ENCODE measurements at regions not wholly inside any gene's neighbourhood (a gene's known extent, or its start where the extent isn't known, plus 50 kb on each side); places are given as distances from the start of the nearest gene placed in this dataset.
"Not testable (repeated sequence)": the region's sequence is repeated elsewhere in the genome, so short reads cannot be mapped to it uniquely, and the experiment has no call there.

GRCh38 chr4:77505275-77505957, 100.2 kb upstream of the CXCL13 start (continued):
- TF ChIP-seq GATA2 (CRISPR knock-in tag; IDR thresholded peaks at IDR 0.05) (no peak), POLR2AphosphoS5 (IDR thresholded peaks at IDR 0.05; ENCODE audit: low read depth, low read length) (no peak), RFX5 (IDR thresholded peaks at IDR 0.05; ENCODE audit: low read length) (no peak)

DNA sequence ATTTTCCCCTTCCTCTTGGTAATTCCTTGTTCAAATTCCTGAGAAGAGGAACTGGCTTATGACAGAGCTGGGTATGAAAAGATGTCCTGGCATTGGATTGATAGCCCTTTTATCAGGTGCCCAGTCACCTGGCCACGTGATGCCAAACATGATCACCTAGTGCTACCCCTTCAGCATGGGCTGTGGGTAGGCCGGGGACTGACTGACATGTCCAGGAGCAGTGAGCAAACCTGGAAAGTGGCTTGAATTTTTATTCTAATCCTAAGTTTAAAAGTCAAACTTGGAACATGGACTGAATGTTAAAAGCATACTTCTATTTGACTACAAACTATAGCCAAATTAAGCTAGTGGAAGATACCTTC, 99.7 kb upstream of the CXCL13 start:
- Histone ChIP-seq H3K36me3 (replicated peaks in 1 of 2; ENCODE audit: control insufficient read depth in 1 of 2, insufficient read depth in 2 of 2, low read length in 1 of 2) (no peaks in the 10 kb centered on the region), H3K9me2 (no peaks in the 10 kb centered on the region), H3K4me3 (ENCODE audit: low read depth in 2 of 2, low read length in 1 of 2) (no peak overlapping the region), H3K9me3 (no peaks in the 10 kb centered on the region), H3F3A (replicated peaks; ENCODE audit: insufficient read depth) (no peaks in the 10 kb centered on the region), H4K20me1 (ENCODE audit: insufficient read depth) (no peaks in the 10 kb centered on the region), H2AFZ (ENCODE audit: low read depth) (no peak overlapping the region), H3K4me1 (ENCODE audit: control insufficient read depth in 1 of 2, insufficient read depth in 2 of 2, low read depth in 1 of 2, low read length in 1 of 2) (no peaks in the 10 kb centered on the region), H3K9ac (no peak overlapping the region), H3K79me2 (ENCODE audit: insufficient read depth) (no peaks in the 10 kb centered on the region), H3K4me2 (no peak overlapping the region), H3K27me3 (ENCODE audit: insufficient read depth) (no peaks in the 10 kb centered on the region; the same call in 1 of the 2 replicates), H3K27ac (ENCODE audit: low read depth in 2 of 2, low read length in 1 of 2) (no peak overlapping the region)
- POLR2A ChIA-PET: no interaction called here
- no peak for DNase-seq
- TF ChIP-seq FOXM1 (IDR thresholded peaks at IDR 0.05; ENCODE audit: low read depth): no peak
- no peak for TF ChIP-seq GATA2 (CRISPR knock-in tag; IDR thresholded peaks at IDR 0.05)
- CTCF ChIA-PET: no interaction called here
- 0% methylated on average over 2 of the region's 2 CpGs for WGBS (ENCODE audit: low lambda C conversion rate)

DNA sequence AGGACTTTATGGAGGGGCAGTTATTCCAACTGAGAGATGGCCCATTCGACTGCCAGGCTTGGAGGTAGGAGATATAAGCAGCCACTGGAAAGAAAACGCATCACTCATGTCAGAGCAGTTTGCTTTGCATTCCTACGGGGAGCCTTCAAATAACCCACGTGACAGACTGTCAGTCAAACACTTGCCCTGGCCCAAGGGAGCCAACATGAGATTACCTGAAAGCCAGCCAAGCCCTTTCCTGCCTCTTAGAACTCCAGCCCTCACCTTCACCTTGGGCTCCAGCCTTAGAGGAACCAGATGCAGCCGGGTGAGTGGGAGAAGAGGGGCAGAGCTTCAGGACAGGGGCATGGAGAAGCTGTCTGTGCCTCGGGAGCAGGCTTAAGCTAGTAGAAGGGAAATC, 95.3 kb upstream of the CXCL13 start:
- POLR2A ChIA-PET: no interaction called here
- H3K9me2 ChIP-seq: no peaks in the 10 kb centered on the region
- 2% methylated on average over 6 of the region's 6 CpGs for WGBS (ENCODE audit: low lambda C conversion rate)
- CTCF ChIA-PET: no interaction called here
- DNase-seq: no peak
- no peak overlapping the region for H3K4me2 ChIP-seq
- H3K27ac ChIP-seq (ENCODE audit: low read depth in 2 of 2, low read length in 1 of 2): no peak overlapping the region
- no peaks in the 10 kb centered on the region for H3K36me3 ChIP-seq (replicated peaks in 1 of 2; ENCODE audit: control insufficient read depth in 1 of 2, insufficient read depth in 2 of 2, low read length in 1 of 2)
- no peaks in the 10 kb centered on the region for H3K79me2 ChIP-seq (ENCODE audit: insufficient read depth)
- no peaks in the 10 kb centered on the region for H3K9me3 ChIP-seq
- no peak overlapping the region for H3K9ac ChIP-seq
- no peaks in the 10 kb centered on the region; the same call in 1 of the 2 replicates for H3K27me3 ChIP-seq (ENCODE audit: insufficient read depth)
- H3K4me1 ChIP-seq (ENCODE audit: control insufficient read depth in 1 of 2, insufficient read depth in 2 of 2, low read depth in 1 of 2, low read length in 1 of 2): no peaks in the 10 kb centered on the region
- H4K20me1 ChIP-seq (ENCODE audit: insufficient read depth): no peaks in the 10 kb centered on the region
- TF ChIP-seq RFX5 (IDR thresholded peaks at IDR 0.05; ENCODE audit: low read length): no peak
- no peak for TF ChIP-seq MXI1 (IDR thresholded peaks at IDR 0.05; ENCODE audit: low read depth, low read length)
- TF ChIP-seq FOXJ3 (CRISPR knock-in tag; IDR thresholded peaks at IDR 0.05): no peak
- no peak for TF ChIP-seq SMC3 (IDR thresholded peaks at IDR 0.05; ENCODE audit: low read depth, low read length)
- TF ChIP-seq, protein P1, sequence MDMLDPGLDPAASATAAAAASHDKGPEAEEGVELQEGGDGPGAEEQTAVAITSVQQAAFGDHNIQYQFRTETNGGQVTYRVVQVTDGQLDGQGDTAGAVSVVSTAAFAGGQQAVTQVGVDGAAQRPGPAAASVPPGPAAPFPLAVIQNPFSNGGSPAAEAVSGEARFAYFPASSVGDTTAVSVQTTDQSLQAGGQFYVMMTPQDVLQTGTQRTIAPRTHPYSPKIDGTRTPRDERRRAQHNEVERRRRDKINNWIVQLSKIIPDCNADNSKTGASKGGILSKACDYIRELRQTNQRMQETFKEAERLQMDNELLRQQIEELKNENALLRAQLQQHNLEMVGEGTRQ (IDR thresholded peaks at IDR 0.05; ENCODE audit: borderline replicate concordance, low read depth, low read length): no peak
- TF ChIP-seq GATA2 (CRISPR knock-in tag; IDR thresholded peaks at IDR 0.05): no peak
- no peak overlapping the region for H3K4me3 ChIP-seq (ENCODE audit: low read depth in 2 of 2, low read length in 1 of 2)
- H2AFZ ChIP-seq (ENCODE audit: low read depth): no peak overlapping the region
- H3F3A ChIP-seq (replicated peaks; ENCODE audit: insufficient read depth): no peaks in the 10 kb centered on the region

GRCh38 chr4:77525538-77525937, 80.1 kb upstream of the CXCL13 start:
- Histone ChIP-seq H3K9ac (no peak overlapping the region), H3K27ac (ENCODE audit: low read depth in 2 of 2, low read length in 1 of 2) (no peak overlapping the region), H3K9me3 (no peaks in the 10 kb centered on the region), H3K27me3 (ENCODE audit: insufficient read depth) (no peaks in the 10 kb centered on the region), H3K36me3 (replicated peaks in 1 of 2; ENCODE audit: control insufficient read depth in 1 of 2, insufficient read depth in 2 of 2, low read length in 1 of 2) (no peaks in the 10 kb centered on the region), H3F3A (replicated peaks; ENCODE audit: insufficient read depth) (no peaks in the 10 kb centered on the region), H3K4me1 (ENCODE audit: control insufficient read depth in 1 of 2, insufficient read depth in 2 of 2, low read depth in 1 of 2, low read length in 1 of 2) (no peaks in the 10 kb centered on the region), H3K9me2 (no peaks in the 10 kb centered on the region), H4K20me1 (ENCODE audit: insufficient read depth) (no peaks in the 10 kb centered on the region), H3K4me3 (ENCODE audit: low read depth in 2 of 2, low read length in 1 of 2) (no peak overlapping the region), H2AFZ (ENCODE audit: low read depth) (no peak overlapping the region), H3K79me2 (ENCODE audit: insufficient read depth) (no peaks in the 10 kb centered on the region), H3K4me2 (no peak overlapping the region)
- no peak for TF ChIP-seq POLR2AphosphoS5 (IDR thresholded peaks at IDR 0.05; ENCODE audit: low read depth, low read length)
- ChIA-PET POLR2A (no interaction called here), CTCF (no interaction called here)
- 2% methylated on average over 1 of the region's 1 CpG for WGBS (ENCODE audit: low lambda C conversion rate)
- no peak for DNase-seq

GRCh38 chr4:77527900-77528299, 77.7 kb upstream of the CXCL13 start:
- POLR2A ChIA-PET; H3K9ac ChIP-seq; H3K4me2 ChIP-seq; DNase-seq; H3F3A ChIP-seq (replicated peaks; ENCODE audit: insufficient read depth); H2AFZ ChIP-seq (ENCODE audit: low read depth); CTCF ChIA-PET; H3K27ac ChIP-seq (ENCODE audit: low read depth in 2 of 2, low read length in 1 of 2); H3K9me2 ChIP-seq; H4K20me1 ChIP-seq (ENCODE audit: insufficient read depth); H3K79me2 ChIP-seq (ENCODE audit: insufficient read depth); H3K27me3 ChIP-seq (ENCODE audit: insufficient read depth); H3K4me1 ChIP-seq (ENCODE audit: control insufficient read depth in 1 of 2, insufficient read depth in 2 of 2, low read depth in 1 of 2, low read length in 1 of 2); H3K9me3 ChIP-seq; H3K4me3 ChIP-seq (ENCODE audit: low read depth in 2 of 2, low read length in 1 of 2); H3K36me3 ChIP-seq (replicated peaks in 1 of 2; ENCODE audit: control insufficient read depth in 1 of 2, insufficient read depth in 2 of 2, low read length in 1 of 2): not testable (repeated sequence)
- WGBS (ENCODE audit: low lambda C conversion rate): 14% methylated on average over 3 of the region's 3 CpGs

Data from SK-N-SH (cell line).